GM12878 (cell line): ENCODE measurements at regions not wholly inside any gene's neighbourhood (a gene's known extent, or its start where the extent isn't known, plus 50 kb on each side); places are given as distances from the start of the nearest gene placed in this dataset.

Source experiments
- BHLHE40 ChIP-seq, 2 experiments: fragments of 450-650 bp in 1 of 2; IDR thresholded peaks; 2 replicates each; pipeline ENCODE4 v1.6.1; 2011 to 2017; ENCODE audit warnings: low read depth in 2 of 2, borderline replicate concordance in 1 of 2, improper control_type of control experiment in 1 of 2, low read length in 1 of 2, mild to moderate bottlenecking in 1 of 2
- PAX5 ChIP-seq: IDR thresholded peaks from 2 replicates; pipeline ENCODE4 v1.6.1; 2011; ENCODE audit warnings: low read depth, low read length, borderline replicate concordance
- PML ChIP-seq: IDR thresholded peaks from 2 replicates; pipeline ENCODE4 v1.6.1; 2012; ENCODE audit warnings: low read length, inconsistent platforms

DNA sequence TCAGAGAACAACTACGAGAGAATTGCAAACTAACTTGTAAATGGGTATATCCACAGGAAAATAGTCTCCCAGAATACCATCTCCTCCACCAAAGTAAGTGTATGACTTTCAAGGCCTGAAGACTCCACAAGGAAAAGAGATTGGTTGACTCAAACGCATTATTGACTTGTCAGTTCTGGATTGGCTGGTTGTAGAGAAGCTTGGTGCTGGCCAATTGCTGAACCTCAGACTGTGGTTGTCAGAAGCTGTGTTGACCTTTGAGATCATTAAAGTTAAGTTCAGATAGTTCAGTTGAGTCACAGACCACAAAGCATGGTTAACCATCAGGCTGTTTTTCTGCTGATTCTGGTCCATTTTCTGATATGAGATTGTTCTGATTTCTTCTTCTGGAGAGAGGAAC is 388.3 kb downstream of the BMP2 start:
- TF ChIP-seq PAX5 (no peak), PML (no peak), BHLHE40 (IDR thresholded peaks at IDR 0.05; ENCODE audit: borderline replicate concordance in 1 of 2, low read depth in 2 of 2, low read length in 1 of 2) (no peak)
